ENCODE measurements at regions not wholly inside any gene's neighbourhood (a gene's known extent, or its start where the extent isn't known, plus 50 kb on each side); places are given as distances from the start of the nearest gene placed in this dataset.
A peak's percentile ranks its signal among the peaks of the same experiment; 100 is the strongest.
"Not testable (repeated sequence)": the region's sequence is repeated elsewhere in the genome, so short reads cannot be mapped to it uniquely, and the experiment has no call there.

- ATAC-seq, result not testable (repeated sequence)
These were observed 227.1 kb upstream of the NBPF12 start for GRCh38 chr1:146710838-146711521.

DNA sequence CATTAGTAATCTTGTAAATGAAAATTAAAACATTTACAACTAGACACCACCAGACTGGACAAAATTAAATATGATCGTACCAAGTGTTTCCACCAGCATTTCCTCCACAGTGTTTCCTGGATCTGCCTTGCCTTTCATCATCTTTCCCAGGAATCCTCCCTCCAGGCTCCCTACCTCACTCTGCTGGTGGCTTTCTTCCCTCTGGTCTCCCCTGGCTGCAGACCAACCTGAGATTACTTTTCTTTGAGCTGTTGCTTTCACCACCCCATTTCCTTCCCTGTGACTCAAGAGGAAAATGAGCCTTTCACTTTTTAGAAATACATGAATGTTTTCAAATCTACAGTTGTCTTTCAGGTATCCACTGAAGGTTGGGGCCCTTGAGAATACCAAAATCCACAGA, 228.8 kb upstream of the NBPF12 start:
- not testable (repeated sequence) for ATAC-seq

DNA sequence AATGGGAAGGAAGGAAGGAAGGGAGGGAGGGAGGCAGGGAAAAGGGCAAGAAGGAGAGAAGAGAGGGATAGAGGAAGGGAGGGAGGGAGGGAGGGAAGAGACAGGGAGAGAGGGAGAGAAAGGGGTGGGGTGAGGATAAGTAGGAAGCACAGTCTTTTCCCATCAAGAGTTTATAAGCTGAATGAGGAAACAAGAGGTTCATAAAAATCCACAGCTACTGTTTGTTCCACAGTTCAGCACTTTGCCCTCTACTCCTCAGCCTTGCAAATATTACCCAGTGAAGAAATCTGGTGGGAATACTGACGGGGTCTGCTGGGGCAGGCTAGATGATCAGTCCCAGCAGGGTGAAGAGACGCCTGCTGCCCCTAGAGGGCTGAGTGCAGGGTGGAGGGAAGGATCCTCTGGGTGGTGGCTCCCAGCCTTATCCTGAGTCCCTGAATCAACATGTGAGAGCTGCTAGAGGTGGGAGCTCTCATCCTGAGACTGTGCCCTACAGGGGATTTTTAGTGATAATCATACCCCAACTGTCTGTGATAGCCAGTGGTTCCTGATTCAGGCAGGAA, 233.9 kb upstream of the NBPF12 start:
- 0 out of 3 replicates have a peak, but pooled peaks have one; percentile 28 for ATAC-seq

DNA sequence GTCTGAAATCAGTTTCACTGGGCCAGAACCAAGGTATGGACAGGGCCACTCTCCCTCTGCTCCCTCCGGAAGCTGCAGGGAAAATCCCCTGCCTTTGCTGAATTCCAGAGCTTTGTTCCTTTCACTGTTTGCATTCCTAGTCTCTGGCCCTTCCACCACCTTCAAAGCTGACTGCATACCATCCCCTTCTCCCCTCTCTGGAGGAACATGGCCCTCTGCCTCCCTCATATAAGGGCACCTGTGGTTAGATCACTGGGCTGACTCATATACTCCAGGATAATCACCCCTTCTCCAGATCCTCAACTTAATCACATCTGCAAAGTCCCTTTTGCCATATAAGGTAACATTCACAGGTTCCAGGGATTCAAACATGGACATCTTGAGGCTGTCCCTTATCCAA, 236.8 kb upstream of the NBPF12 start:
- not testable (repeated sequence) for ATAC-seq

DNA sequence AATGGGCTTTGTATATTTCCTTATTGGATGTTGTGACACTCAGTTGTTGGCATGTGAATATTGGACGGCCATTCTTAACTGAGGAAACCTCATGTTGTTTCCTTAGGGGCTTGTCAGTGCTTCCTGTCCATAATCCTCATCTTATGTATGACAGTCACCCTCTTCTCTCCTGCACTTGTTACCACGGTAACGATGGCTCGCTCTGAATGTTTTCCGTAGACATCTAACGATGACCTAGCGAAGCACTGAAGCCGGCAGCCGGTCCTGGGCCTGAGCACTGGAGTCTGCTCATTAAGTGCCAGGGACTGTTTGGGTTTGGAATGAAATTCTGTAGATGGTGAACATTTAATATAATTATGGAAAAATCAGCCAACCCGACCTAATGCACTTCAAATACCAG, 242.7 kb upstream of the NBPF12 start:
- ATAC-seq, result not testable (repeated sequence)

- not testable (repeated sequence) for ATAC-seq
These were observed 246.3 kb upstream of the NBPF12 start for GRCh38 chr1:146691798-146692197.

- not testable (repeated sequence) for ATAC-seq
These were observed 249.2 kb upstream of the NBPF12 start for GRCh38 chr1:146688893-146689292.

GRCh38 chr1:146686777-146687366, 251.3 kb upstream of the NBPF12 start:
- ATAC-seq, result not testable (repeated sequence)

DNA sequence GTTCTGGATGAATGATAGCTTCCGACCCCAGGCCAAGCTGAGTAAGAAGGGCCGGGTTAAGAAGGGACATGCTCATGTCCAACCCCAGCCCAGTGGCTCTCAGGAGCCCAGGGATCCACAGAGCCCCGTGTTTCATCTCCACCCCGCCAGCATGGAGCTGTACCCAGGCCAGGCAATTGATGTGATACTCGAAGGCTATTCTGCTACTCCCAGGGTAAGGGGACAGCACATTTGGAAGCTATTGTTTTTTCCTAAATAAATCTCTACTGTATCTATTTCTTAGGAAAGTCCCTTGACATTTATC, 255.0 kb upstream of the NBPF12 start:
- not testable (repeated sequence) for ATAC-seq

DNA sequence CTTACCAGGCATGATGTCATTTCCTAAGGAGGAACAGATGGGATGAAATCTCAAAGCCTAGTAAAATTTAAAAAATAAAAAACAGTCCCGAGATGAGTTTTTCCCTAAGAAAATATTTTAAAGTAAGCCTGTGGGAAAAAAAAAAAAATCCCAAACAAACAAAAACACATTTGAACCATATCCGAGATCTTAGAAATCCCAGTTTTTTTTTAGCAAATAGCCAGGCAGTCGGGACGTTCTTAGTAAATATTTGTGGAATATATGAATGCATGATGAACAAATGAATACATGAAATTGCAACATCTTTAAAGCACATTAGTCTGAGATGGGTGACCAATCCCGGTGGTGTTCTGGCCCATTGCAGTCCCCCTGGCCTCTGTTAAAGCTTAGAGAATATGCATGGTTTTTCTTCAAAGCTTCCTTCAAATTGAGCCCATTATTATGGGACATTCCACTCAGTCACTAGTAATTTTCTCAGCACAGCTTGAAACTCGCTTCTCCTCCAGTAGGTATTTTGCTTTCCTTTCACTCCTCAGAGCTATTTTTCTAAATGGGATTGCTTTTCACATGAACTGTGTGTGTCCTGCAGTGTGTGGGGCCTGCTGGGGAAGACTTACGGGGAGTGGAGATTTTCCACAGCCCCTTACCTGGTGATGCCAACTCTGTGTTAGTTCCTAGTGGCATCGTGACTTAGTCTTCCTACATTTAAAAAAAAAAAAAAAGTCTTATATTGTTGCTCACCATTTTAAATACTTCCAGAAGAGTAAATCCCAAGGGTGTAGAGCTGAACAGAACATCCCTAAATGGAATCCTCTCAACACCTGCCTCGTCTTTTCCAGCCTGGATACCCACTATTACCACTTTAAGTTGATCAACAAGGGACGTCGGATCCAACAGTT, 255.6 kb upstream of the NBPF12 start:
- ATAC-seq, result not testable (repeated sequence)

DNA sequence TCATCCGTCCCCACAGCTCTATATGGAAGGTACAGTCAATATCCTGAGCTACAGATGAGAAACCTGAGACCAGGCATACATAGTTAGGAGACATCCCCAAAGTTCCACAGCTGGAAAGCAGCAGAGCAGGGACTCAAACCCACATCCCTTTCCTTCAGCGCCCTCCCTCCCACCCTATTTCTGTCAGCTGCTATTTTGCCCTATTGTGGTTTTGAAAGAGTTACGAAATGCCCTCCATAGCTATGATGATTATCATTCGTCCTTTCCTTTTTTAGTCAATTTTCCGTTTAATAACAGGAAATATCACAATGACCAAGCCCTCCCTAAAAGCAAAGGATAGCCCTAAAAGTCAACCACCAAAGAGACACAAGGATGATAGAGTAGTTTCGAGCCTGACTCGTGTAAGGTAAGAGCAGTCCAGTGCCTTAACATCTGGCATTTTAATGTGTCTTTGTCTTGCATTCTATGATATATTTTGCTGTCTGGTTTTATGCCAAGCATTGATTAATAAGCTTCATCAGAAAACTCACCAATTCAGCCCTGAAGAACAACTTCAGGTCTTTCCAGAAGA, 264.3 kb upstream of the NBPF12 start:
- ATAC-seq, result not testable (repeated sequence)

- ATAC-seq, result not testable (repeated sequence)
These were observed 265.5 kb upstream of the NBPF12 start for GRCh38 chr1:146672608-146673007.

- ATAC-seq, result not testable (repeated sequence)
These were observed 266.5 kb upstream of the NBPF12 start for GRCh38 chr1:146671588-146671987.

- not testable (repeated sequence) for ATAC-seq
These were observed 267.1 kb upstream of the NBPF12 start for GRCh38 chr1:146670832-146671566.

GRCh38 chr1:146666275-146666674, 271.8 kb upstream of the NBPF12 start:
- ATAC-seq, result not testable (repeated sequence)

DNA sequence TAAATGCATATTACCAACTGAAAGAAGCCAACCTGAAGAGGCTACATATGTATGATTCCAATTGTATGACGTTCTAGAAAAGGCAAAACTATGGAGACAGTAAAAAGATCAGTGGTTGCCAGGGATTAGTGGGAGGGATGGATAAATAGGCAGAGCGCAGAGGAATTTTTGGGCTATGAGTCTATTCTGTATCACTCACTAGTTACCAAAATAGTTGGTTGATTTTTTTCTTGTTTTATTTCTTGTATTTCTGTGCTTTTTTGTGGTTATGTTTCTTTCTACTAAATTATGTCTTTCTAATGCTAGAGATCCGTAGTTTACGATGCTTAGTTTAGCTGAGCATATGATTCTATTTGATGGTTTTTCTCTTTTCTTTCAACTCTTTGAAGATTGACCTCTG, 277.9 kb upstream of the NBPF12 start:
- ATAC-seq, result not testable (repeated sequence)

GRCh38 chr1:146656356-146657060, 281.6 kb upstream of the NBPF12 start:
- ATAC-seq, result not testable (repeated sequence)

DNA sequence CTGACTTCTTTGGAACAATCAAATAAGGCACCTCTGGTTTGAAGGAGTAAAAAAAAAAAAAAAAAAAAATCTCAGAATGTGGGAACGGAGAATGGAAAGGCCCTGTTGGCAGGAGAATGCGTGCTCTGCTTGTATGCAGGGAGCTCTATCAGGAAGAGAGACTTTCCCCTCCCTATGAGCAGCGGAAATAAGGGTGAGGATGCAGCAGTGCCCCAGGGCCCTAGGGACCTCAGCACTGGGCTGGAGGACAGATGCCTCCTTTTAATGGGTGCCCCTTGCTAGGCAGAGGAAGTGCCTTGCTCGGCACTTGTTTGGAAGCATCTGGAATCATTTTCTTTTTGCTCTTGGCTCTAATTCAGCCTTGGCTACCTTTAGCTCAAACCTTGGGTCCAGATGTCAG, 283.4 kb upstream of the NBPF12 start:
- ATAC-seq, result not testable (repeated sequence)

GRCh38 chr1:146645978-146646604, 292.0 kb upstream of the NBPF12 start:
- ATAC-seq, result not testable (repeated sequence)

DNA sequence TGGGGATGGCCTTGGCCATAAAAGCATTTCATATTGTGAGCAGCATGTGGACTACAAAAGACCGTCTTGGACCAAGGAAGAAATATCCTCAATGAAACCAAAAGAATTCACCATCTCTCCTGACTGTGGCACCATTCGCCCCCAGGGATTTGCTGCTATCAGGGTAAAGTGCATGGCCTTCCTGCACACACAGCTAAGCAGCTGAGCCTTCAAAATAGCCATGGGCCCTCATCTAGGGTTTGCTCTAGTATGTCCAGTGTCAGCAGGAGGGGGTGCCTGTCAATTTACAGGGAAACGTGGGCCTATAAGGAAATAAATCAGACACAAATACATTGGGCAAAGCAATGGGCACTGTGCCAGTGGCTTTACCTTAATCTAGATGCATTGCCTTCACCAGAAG, 296.6 kb upstream of the NBPF12 start:
- not testable (repeated sequence) for ATAC-seq

GRCh38 chr1:146640671-146641070, 297.5 kb upstream of the NBPF12 start:
- not testable (repeated sequence) for ATAC-seq
